ENCODE measurements at regions not wholly inside any gene's neighbourhood (a gene's known extent, or its start where the extent isn't known, plus 50 kb on each side); places are given as distances from the start of the nearest gene placed in this dataset.
"Not testable (repeated sequence)": the region's sequence is repeated elsewhere in the genome, so short reads cannot be mapped to it uniquely, and the experiment has no call there.

DNA sequence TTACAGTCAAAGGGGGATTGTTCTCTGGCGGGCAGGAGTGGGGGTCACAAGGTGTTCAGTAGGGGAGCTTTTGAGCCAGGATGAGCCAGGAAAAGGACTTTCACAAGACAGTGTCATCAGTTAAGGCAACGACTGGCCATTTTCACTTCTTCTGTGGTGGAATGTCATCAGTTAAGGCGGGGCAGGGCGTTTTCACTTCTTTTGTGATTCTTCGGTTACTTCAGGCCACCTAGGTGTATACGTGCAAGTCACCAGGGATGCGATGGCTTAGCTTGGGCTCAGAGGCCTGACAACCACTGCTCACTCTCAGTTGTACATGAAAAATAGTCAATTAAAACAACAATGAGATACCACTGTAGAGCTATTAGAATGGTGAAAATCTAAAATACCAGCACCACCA is 281.2 kb downstream of the INSIG2 start:
- H3K36me3 ChIP-seq (ENCODE audit: control insufficient read depth, insufficient read depth, low read length), result not testable (repeated sequence)

DNA sequence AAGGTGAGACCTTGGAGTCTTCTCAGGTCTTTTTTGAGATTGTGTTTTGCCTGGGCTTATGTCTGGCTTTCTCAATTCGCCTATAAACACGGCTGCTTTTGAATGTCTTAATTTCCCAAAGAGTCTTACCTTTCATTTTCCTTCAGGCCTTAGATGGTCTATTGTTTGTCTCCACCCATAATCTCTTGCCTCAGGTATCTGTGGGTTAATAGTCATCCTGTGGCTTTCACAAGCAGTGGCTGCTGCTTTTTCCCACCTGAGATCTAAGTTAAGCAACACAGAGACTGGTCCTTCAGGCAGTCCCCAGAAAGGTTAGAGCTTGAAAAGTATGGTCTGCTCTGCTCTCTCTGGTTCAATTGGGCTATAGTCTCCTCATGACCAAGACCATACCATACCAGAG is 275.3 kb downstream of the INSIG2 start:
- Histone ChIP-seq H3K4me1 (ENCODE audit: control insufficient read depth, insufficient read depth, low read length) (no peaks in the 10 kb centered on the region), H3K27ac (ENCODE audit: low read length) (no peak overlapping the region), H3K27me3 (ENCODE audit: control insufficient read depth, insufficient read depth, low read length) (no peaks in the 10 kb centered on the region), H3K36me3 (ENCODE audit: control insufficient read depth, insufficient read depth, low read length) (no peaks in the 10 kb centered on the region), H3K9me3 (ENCODE audit: control insufficient read depth, insufficient read depth, low read length) (no peaks in the 10 kb centered on the region), H3K4me3 (ENCODE audit: low read length) (no peak overlapping the region)
- no CpG with 5 or more reads among the region's 2 CpGs for WGBS (ENCODE audit: insufficient coverage, insufficient read length)
- no peak for DNase-seq (ENCODE audit: low read depth, low spot score)

More for the DNA sequence above, 281.2 kb downstream of the INSIG2 start:
- H3K27ac ChIP-seq (ENCODE audit: low read length); H3K4me3 ChIP-seq (ENCODE audit: low read length); H3K27me3 ChIP-seq (ENCODE audit: control insufficient read depth, insufficient read depth, low read length); H3K9me3 ChIP-seq (ENCODE audit: control insufficient read depth, insufficient read depth, low read length); DNase-seq (ENCODE audit: low read depth, low spot score); H3K4me1 ChIP-seq (ENCODE audit: control insufficient read depth, insufficient read depth, low read length): not testable (repeated sequence)
- no CpG with 5 or more reads among the region's 7 CpGs for WGBS (ENCODE audit: insufficient coverage, insufficient read length)

- no peaks in the 10 kb centered on the region for H3K9me3 ChIP-seq (ENCODE audit: control insufficient read depth, insufficient read depth, low read length)
- H3K27ac ChIP-seq (ENCODE audit: low read length), result no peak overlapping the region
- no peaks in the 10 kb centered on the region for H3K27me3 ChIP-seq (ENCODE audit: control insufficient read depth, insufficient read depth, low read length)
- no peaks in the 10 kb centered on the region for H3K36me3 ChIP-seq (ENCODE audit: control insufficient read depth, insufficient read depth, low read length)
- no CpG with 5 or more reads among the region's 1 CpG for WGBS (ENCODE audit: insufficient coverage, insufficient read length)
- no peaks in the 10 kb centered on the region for H3K4me1 ChIP-seq (ENCODE audit: control insufficient read depth, insufficient read depth, low read length)
- H3K4me3 ChIP-seq (ENCODE audit: low read length), result no peak overlapping the region
- no peak for DNase-seq (ENCODE audit: low read depth, low spot score)
These were observed 267.8 kb downstream of the INSIG2 start for GRCh38 chr2:118356051-118356450.

DNA sequence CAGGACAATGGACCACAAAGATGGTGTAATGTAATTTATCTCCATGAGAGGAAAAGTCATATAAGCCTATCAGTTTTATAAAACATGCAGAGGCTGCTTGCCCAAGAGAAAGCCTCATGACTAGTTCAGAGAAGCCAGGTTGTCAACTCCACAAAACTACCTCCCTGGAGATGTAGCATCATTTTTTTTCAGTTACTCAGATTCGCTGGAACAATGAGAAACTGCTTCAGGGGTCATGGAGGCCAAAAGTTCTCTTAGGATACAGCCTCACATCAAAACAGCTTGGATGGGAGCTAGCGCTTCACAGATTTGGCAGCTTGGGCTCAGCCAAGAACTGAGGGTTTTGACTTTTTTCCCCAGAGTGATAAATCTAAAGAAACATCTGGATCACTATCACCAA is 263.5 kb downstream of the INSIG2 start:
- Histone ChIP-seq H3K4me3 (ENCODE audit: low read length) (no peak overlapping the region), H3K36me3 (ENCODE audit: control insufficient read depth, insufficient read depth, low read length) (no peaks in the 10 kb centered on the region), H3K27me3 (ENCODE audit: control insufficient read depth, insufficient read depth, low read length) (no peaks in the 10 kb centered on the region), H3K4me1 (ENCODE audit: control insufficient read depth, insufficient read depth, low read length) (no peaks in the 10 kb centered on the region), H3K9me3 (ENCODE audit: control insufficient read depth, insufficient read depth, low read length) (no peaks in the 10 kb centered on the region), H3K27ac (ENCODE audit: low read length) (no peak overlapping the region)
- no CpG with 5 or more reads among the region's 2 CpGs for WGBS (ENCODE audit: insufficient coverage, insufficient read length)
- DNase-seq (ENCODE audit: low read depth, low spot score), result no peak

GRCh38 chr2:118350621-118351020 is 262.4 kb downstream of the INSIG2 start:
- H3K4me1 ChIP-seq (ENCODE audit: control insufficient read depth, insufficient read depth, low read length), result no peaks in the 10 kb centered on the region; the same call in 1 of the 2 replicates
- no peak overlapping the region for H3K27ac ChIP-seq (ENCODE audit: low read length)
- no CpG with 5 or more reads among the region's 1 CpG for WGBS (ENCODE audit: insufficient coverage, insufficient read length)
- H3K9me3 ChIP-seq (ENCODE audit: control insufficient read depth, insufficient read depth, low read length), result no peaks in the 10 kb centered on the region
- DNase-seq (ENCODE audit: low read depth, low spot score), result no peak
- no peaks in the 10 kb centered on the region for H3K27me3 ChIP-seq (ENCODE audit: control insufficient read depth, insufficient read depth, low read length)
- H3K36me3 ChIP-seq (ENCODE audit: control insufficient read depth, insufficient read depth, low read length), result no peaks in the 10 kb centered on the region
- H3K4me3 ChIP-seq (ENCODE audit: low read length), result no peak overlapping the region

GRCh38 chr2:118349365-118349764 is 261.1 kb downstream of the INSIG2 start:
- no peaks in the 10 kb centered on the region for H3K36me3 ChIP-seq (ENCODE audit: control insufficient read depth, insufficient read depth, low read length)
- H3K27me3 ChIP-seq (ENCODE audit: control insufficient read depth, insufficient read depth, low read length), result no peaks in the 10 kb centered on the region
- no peak overlapping the region for H3K27ac ChIP-seq (ENCODE audit: low read length)
- H3K9me3 ChIP-seq (ENCODE audit: control insufficient read depth, insufficient read depth, low read length), result no peaks in the 10 kb centered on the region
- H3K4me1 ChIP-seq (ENCODE audit: control insufficient read depth, insufficient read depth, low read length), result no peaks in the 10 kb centered on the region; the same call in 1 of the 2 replicates
- WGBS (ENCODE audit: insufficient coverage, insufficient read length), result no CpG with 5 or more reads among the region's 2 CpGs
- no peak for DNase-seq (ENCODE audit: low read depth, low spot score)
- no peak overlapping the region for H3K4me3 ChIP-seq (ENCODE audit: low read length)

- Histone ChIP-seq H3K4me1 (ENCODE audit: control insufficient read depth, insufficient read depth, low read length) (no peaks in the 10 kb centered on the region; the same call in 1 of the 2 replicates), H3K27me3 (ENCODE audit: control insufficient read depth, insufficient read depth, low read length) (no peaks in the 10 kb centered on the region), H3K27ac (ENCODE audit: low read length) (no peak overlapping the region), H3K9me3 (ENCODE audit: control insufficient read depth, insufficient read depth, low read length) (no peaks in the 10 kb centered on the region), H3K4me3 (ENCODE audit: low read length) (no peak overlapping the region), H3K36me3 (ENCODE audit: control insufficient read depth, insufficient read depth, low read length) (no peaks in the 10 kb centered on the region)
- DNase-seq (ENCODE audit: low read depth, low spot score), result no peak
- no CpG with 5 or more reads among the region's 4 CpGs for WGBS (ENCODE audit: insufficient coverage, insufficient read length)
These were observed 260.2 kb downstream of the INSIG2 start for GRCh38 chr2:118348380-118349034.

DNA sequence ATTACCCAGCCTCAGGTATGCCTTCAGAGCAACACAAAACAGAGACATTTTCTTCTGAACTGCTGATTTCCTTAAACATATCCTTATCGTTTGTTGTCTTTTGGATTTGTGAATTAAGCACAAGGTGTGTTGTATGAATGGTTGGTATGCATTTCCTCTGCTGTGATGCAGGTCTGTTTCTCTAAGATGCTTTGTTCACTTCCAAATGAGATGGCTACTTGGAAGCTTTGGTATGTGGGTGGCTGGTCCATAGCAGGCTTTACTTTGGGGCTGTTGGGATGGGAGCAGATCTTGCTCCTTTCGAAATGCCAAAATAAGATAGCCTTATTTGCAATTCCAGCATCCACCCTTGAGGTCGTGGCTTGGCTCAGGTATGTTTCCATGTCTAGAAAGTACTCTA is 257.2 kb downstream of the INSIG2 start:
- DNase-seq (ENCODE audit: low read depth, low spot score), result no peak
- peaks cover 1% of the 10 kb centered on the region; the same call in 1 of the 2 replicates for H3K4me1 ChIP-seq (ENCODE audit: control insufficient read depth, insufficient read depth, low read length)
- no peaks in the 10 kb centered on the region for H3K36me3 ChIP-seq (ENCODE audit: control insufficient read depth, insufficient read depth, low read length)
- H3K9me3 ChIP-seq (ENCODE audit: control insufficient read depth, insufficient read depth, low read length), result no peaks in the 10 kb centered on the region
- WGBS (ENCODE audit: insufficient coverage, insufficient read length), result no CpG with 5 or more reads among the region's 3 CpGs
- no peak overlapping the region for H3K27ac ChIP-seq (ENCODE audit: low read length)
- no peak overlapping the region for H3K4me3 ChIP-seq (ENCODE audit: low read length)
- no peaks in the 10 kb centered on the region for H3K27me3 ChIP-seq (ENCODE audit: control insufficient read depth, insufficient read depth, low read length)

DNA sequence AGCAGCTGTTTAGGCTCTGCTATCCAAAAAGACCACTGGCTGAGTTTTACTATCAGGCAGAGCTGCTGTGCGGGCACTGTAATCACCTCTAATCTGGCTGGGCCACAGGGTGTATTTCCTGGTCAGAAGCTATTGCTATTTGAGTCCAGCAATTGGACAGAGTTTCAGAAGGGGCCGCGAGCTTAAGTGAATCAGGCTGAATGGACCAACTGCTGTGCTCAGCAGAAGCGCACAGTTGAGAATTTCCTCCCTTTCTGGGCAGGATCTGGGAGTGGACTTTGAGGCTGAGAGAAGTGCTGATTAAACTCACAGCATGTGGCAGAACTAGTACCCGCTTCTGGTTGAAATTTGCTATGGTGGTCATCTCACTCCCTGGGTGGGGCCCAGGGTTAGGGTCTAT is 251.8 kb downstream of the INSIG2 start:
- no peaks in the 10 kb centered on the region for H3K36me3 ChIP-seq (ENCODE audit: control insufficient read depth, insufficient read depth, low read length)
- no CpG with 5 or more reads among the region's 5 CpGs for WGBS (ENCODE audit: insufficient coverage, insufficient read length)
- no peaks in the 10 kb centered on the region for H3K27me3 ChIP-seq (ENCODE audit: control insufficient read depth, insufficient read depth, low read length)
- peaks cover 4% of the 10 kb centered on the region; the same call in 1 of the 2 replicates for H3K4me1 ChIP-seq (ENCODE audit: control insufficient read depth, insufficient read depth, low read length)
- no peaks in the 10 kb centered on the region for H3K9me3 ChIP-seq (ENCODE audit: control insufficient read depth, insufficient read depth, low read length)
- no peak overlapping the region for H3K27ac ChIP-seq (ENCODE audit: low read length)
- H3K4me3 ChIP-seq (ENCODE audit: low read length), result no peak overlapping the region
- no peak for DNase-seq (ENCODE audit: low read depth, low spot score)

- H3K9me3 ChIP-seq (ENCODE audit: control insufficient read depth, insufficient read depth, low read length), result no peaks in the 10 kb centered on the region
These were observed 251.1 kb downstream of the INSIG2 start for GRCh38 chr2:118339386-118339785.

GRCh38 chr2:118333664-118334063 is 245.4 kb downstream of the INSIG2 start:
- no peaks in the 10 kb centered on the region for H3K36me3 ChIP-seq (ENCODE audit: control insufficient read depth, insufficient read depth, low read length)
- DNase-seq (ENCODE audit: low read depth, low spot score), result no peak
- H3K27ac ChIP-seq (ENCODE audit: low read length), result no peak overlapping the region
- no peaks in the 10 kb centered on the region for H3K9me3 ChIP-seq (ENCODE audit: control insufficient read depth, insufficient read depth, low read length)
- H3K4me3 ChIP-seq (ENCODE audit: low read length), result no peak overlapping the region
- no peaks in the 10 kb centered on the region for H3K4me1 ChIP-seq (ENCODE audit: control insufficient read depth, insufficient read depth, low read length)
- no peaks in the 10 kb centered on the region for H3K27me3 ChIP-seq (ENCODE audit: control insufficient read depth, insufficient read depth, low read length)

More at GRCh38 chr2:118339386-118339785, 251.1 kb downstream of the INSIG2 start:
- Histone ChIP-seq H3K27ac (ENCODE audit: low read length) (no peak overlapping the region), H3K4me3 (ENCODE audit: low read length) (no peak overlapping the region), H3K27me3 (ENCODE audit: control insufficient read depth, insufficient read depth, low read length) (no peaks in the 10 kb centered on the region), H3K36me3 (ENCODE audit: control insufficient read depth, insufficient read depth, low read length) (no peaks in the 10 kb centered on the region), H3K4me1 (ENCODE audit: control insufficient read depth, insufficient read depth, low read length) (peaks cover 4% of the 10 kb centered on the region; the same call in 1 of the 2 replicates)
- no CpG with 5 or more reads among the region's 1 CpG for WGBS (ENCODE audit: insufficient coverage, insufficient read length)
- DNase-seq (ENCODE audit: low read depth, low spot score), result no peak
